CD4-positive, alpha-beta T cell treated with Interferon gamma for 1 hour (primary cell): ENCODE measurements at regions not wholly inside any gene's neighbourhood (a gene's known extent, or its start where the extent isn't known, plus 50 kb on each side); places are given as distances from the start of the nearest gene placed in this dataset.
"Not testable (repeated sequence)": the region's sequence is repeated elsewhere in the genome, so short reads cannot be mapped to it uniquely, and the experiment has no call there.

ENCODE experiments used
- DNase-seq: peaks from one replicate; pipeline ENCODE4 v3.0.0-alpha.2; 2020

DNA sequence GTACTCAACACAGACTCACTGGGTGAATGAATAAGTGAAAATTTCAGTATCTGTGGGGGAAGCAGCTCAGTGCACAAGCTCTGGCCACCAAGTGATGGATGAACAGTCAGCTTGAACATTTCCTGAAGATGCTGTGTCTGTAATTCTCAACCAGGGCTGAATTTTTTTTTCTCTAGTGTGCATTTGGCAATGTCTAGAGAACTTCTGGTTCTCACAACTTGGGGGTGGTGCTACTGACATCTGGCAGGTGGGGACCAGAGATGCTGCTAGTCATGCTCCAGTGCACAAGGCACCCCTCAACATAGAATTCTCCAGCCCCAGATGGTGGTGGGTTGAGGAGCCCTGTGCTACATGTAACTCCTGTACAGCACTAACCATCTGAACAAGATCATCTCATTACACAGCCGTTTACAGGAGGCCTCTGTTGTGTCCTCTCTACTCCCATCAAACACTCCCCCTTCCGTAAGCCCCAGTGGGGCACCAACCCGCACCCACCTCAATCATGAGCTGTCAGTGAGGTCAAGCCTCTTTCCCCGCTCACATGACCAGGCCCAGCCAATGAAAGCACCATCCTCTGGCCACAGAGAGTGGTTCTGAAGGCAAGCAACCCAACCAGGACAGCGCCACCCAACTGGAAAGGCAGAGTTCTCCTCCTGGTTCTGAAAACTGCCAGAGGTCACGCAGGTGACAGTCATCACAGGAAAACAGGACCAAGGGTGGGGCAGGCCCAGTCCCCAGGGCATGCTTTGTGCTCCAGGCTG, 103.9 kb upstream of the PMEPA1 start:
- DNase-seq, result no peak

DNA sequence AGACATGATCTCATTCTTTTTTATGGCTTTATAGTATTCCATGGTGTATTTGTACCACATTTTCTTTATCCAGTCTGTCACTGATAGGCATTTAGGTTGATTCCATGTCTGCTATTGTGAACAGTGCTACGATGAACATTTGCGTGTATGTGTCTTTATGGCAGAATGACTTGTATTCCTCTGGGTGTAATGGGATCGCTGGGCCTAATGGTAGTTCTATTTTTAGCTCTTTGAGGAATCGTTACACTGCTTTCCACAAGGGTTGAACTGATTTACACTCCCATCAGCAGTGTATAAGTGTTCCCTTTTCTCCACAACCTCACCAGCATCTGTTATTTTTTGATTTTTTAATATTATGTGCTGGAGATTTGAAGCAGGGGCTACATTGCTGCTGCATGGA, 102.8 kb upstream of the PMEPA1 start:
- DNase-seq, result not testable (repeated sequence)

DNA sequence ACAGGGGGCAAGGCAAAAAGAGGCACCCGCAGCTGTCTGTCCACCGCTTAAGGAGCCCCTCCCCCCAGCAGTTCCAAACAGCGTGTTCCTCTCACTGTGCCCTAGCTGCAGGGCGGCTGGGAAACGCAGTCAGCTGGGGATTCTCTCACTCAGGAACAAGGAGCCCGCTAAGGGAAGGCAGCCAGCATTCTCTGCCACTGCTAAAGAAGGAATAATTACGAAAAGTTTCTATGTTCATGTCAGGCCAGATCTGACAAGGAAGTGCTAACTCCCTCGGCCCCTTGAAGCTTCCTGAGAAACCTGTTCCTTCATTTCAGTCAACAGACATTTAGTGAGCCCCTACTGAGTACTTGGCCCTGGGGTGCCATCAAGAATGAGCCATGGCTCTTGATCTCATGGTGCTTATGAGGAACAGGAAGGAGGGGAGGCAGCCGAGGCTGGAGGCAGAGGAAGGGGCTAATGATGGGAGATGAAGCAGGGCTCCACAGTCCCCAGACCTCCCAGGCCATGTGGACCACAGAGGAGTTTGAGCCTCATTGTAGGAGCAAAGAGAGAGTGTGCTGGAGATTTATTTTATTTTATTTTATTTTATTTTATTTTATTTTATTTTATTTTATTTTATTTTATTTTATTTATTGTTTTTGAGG, 101.7 kb upstream of the PMEPA1 start:
- DNase-seq, result no peak

DNA sequence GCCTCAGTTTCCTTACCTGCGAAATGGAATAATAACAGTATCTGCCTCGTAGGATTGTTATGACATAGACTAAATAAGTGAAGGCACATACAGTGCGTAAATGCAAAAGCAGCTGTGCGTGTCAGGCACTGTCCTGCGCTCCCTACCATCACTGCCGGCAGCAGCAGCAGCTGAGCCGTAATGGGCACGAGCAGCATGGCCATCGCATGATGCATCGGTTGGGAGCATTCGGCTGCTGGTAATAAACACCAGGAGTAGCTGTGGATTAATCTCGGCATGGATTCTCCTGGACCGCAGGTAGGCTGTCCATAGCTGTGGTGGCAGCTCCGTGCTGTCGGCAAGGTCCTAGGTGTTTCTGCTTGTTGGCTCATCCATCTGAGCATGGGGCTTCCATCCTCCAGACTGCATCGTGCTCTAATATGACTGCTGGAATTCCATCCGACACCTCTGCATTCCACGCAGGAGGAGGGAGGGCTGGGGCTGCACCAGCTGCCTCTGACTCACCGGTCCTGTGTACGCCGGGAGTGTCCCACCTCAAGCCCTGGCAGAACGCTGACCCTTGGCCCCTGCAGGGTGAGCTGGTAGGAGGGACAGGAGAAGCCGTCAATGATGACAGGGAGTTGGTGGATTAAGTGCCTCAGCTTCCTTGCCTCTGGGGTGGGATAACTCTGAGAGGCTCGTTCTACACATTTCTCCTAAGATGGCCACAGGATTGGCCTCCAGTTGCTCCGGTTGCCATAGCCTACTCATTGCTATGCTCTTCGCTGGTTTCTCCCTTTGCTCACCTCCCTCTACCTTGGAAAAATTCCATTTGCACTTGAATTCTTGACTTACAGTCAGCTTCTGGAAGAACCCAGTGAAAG, 100.9 kb upstream of the PMEPA1 start:
- DNase-seq, result no peak

DNA sequence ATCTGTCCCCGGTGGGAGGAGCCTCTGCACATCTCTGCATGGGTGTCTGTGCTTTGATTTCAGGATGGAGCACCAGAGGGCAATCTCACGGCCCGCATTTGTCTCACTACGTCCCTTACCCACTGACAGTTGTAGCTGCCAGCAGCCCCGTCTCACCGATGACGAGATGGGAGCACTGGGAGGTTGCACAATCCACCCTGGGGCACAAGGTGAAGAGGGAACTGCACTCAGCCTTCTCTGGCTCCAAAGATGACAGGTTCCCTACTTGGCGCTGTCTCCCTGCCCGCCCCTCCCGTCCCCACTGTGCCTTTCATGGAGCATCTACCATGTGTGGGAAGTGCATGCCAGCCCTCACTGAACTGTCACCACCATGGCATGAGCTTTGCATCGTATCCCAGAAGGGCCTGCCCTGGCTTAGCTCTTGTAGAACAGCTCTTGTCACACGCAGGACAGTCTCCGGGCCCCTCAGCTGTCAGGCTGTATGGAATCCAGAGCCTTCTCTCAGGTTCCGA, 99.9 kb upstream of the PMEPA1 start:
- no peak for DNase-seq

DNA sequence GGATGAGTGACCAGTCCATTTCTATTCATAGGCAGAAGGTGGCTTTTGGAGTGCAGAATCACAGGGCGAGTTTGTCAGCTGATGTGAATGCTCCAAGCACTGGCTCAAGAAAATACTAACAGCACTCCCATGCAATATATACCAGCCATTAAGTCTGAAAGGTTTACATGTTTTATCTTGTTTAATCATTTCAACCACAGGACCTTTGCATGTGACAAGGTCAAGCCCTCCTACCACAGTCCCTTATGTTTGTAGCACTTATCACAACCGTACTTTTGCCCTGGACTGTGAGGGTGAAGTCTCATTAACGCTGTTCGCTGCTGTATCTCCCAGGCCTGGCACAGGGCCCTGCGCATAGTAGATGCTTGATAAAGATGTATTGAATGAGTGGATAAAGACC, 99.3 kb upstream of the PMEPA1 start:
- no peak for DNase-seq

DNA sequence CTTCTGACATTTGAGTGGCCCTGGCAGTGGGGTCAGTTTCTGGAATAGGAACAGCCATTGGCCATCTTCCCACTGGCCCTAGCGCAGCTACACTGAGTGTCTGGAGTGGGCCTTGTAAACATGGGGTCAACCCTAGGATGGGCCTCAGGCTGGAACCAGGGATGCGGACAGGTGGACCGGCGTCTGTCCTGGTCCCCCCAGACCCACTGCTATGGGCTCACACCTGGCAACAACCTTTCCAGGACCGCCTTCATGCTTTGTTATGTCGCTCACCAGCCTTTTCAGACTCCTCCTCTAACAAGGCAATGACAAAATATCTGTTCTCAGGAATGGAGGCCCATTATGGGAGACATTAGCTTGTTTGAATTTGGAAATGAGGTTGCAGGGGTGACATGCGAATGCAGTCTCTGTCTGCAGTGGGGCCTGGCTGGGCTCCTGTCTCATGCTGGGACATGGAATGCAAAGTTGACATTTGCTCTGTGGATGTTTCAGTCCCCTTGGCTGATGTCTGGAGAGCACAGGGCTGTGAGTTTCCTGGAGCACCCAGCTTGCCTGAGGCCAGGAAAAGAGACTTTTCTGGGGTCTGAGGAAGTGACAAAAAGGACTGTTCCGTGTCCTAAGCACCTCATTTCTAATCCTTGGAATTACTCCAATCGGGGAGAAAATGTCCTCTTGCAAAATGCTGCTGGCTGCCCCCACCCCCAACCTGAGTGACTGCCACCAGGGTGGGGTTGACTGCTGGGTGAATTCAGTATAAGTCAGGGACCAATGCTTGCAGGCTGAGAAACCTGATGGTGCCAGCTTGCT, 98.7 kb upstream of the PMEPA1 start:
- DNase-seq, result no peak

DNA sequence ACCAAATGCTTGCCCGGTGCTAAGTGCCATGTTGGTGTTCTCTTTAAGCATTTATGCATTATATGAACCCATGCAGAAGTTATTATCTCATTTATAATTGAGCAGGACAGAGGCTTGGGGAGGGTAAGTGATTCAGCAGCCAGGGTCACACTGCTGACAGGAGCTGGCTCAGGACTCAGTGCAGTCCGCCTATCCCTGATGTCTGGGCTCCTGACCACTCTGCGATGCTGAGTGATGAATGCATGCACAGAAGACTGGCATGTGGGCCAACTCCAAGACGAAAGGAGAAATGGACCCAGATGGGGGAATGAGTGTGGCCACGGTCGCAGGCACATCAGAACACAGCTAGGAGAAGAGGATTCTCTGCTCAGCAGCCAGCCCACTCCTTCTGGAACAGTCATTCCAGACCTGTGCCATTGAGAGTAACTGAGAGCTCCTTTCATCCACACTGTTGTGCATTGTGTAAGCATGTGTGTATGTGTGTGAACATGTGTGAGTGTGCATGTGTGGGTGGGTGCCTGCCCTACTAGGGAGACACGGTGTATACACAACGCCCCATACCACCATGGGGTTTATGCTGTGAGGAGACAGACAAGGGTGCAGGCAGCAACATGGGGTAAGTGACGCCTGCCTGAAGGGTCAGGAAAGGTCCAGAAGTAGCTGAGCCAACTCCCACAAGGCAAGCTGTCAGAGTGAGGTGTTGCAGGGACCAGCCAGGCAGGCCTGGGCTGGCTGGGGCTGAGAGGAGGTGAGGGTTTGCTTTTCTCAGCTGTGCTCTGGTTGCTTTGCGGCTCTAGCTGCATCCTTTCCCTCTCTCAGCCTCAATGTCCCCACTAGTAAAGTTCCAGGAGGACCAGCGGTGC, 97.8 kb upstream of the PMEPA1 start:
- DNase-seq, result no peak

DNA sequence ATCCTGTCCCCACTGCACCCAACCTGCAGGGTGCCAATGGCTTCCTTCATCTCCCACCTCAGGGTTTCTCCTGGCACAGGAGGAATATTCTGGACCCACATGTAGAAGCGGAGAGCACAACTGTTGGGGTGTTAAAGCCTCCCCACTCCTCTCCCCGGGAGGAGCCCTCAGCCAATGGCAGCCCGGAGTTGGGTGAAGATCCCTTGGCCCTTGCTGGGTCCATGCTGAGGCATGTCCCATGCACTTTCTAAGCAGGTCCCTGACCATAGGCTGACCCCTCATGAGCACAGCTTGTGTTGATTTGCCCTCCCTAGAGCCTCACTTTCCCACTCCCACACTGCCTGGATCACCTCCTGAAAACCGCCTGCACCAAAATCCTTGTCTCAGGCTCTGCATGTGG, 97.2 kb upstream of the PMEPA1 start:
- no peak for DNase-seq

DNA sequence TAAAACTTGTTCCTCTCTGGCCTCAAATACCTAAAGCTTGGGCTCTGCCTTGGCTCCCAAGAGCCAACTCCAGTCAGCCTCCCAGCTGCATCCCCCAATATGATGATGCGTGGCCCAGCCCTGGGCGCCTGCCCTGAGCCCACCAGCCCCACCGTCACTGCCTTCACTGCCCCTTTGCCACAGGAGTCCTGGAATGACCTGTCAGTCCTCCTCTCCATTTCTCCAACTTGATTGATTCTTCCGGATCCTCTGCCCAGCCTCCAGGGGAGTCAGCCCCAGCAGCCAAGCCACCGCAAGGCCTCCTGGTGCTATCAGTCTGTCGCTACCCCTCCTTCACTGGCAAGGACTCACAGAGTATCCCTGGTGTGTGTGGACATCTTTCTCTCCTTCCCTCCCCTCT, 96.7 kb upstream of the PMEPA1 start:
- no peak for DNase-seq

DNA sequence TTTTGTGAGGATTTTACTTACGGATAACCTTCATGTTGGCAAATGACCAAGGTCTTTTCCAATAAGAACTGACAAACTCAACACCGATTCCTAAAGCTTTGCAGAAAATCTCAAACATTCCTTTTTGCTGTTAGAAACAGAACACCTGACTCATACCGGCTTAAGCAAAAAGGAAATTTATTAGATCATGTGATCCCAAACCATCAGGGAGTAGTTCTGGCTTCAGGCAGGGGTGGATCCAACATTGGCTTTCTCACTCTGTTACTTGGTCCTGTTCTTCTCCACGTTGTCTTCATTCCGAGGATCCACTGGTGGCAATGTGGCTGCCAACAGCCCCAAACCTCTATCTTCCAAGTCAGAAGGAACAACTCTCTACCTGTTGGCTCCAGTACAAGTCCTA, 95.9 kb upstream of the PMEPA1 start:
- DNase-seq, result no peak

DNA sequence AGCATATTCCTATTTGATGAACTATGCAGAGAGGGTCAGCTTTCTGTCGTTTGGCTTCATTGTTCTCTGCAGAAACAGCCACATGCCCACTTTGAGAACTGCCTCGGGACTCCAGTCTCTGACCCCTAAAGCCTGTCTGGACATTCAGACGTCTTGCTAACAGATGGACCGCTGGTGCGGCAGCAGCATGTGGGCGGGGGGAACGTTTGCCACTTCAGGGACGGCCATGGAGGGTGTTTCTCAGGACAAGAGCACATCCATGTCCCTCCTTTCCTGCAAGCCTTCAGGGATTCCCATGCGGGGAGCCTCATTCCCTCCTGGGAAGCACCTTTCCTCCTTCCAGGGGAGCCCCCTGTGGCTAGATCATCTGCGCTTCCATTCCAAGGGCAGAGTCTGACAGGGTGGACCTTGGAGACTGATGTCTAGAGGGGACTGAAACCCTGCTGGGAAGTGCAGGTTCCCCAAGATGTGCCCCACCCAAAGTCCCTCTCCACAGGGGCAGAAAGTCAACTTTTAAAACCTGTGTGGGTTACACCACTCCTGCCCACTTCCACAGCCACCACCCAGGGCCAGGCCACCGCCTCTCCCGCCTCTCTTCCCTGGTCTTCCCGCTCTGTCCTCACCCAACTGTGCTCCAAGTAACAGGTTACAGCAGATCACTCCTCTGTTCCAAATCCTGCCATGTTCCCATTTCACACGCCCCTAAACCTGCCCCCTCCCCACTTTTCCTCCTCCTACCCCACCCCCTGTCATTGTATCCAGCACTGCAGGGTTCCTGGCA, 94.8 kb upstream of the PMEPA1 start:
- no peak for DNase-seq

DNA sequence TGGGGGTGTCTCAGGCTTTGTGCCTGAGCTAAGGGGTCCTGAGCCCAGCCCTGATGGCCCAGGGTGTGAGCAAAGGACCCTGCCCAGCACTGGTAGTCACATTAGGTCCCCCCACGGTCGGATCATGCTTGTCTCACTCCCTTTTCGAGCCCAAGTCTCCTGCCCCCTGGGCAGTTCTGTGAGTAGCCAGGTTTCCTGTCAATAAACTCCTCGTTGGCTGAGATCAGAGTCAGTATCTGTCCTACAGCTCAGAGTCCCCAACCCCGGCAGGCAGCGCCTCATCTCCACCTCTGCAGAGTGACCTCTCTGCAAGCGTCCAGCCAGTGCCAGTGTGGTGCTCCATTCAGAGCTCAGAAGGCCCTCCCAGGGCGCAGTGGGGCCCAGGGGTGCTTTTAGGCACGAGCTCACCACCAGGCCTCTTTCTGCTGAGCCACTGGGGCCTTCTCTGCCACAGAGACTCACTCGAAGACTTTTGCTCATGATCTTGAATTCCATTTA, 93.7 kb upstream of the PMEPA1 start:
- DNase-seq, result no peak

DNA sequence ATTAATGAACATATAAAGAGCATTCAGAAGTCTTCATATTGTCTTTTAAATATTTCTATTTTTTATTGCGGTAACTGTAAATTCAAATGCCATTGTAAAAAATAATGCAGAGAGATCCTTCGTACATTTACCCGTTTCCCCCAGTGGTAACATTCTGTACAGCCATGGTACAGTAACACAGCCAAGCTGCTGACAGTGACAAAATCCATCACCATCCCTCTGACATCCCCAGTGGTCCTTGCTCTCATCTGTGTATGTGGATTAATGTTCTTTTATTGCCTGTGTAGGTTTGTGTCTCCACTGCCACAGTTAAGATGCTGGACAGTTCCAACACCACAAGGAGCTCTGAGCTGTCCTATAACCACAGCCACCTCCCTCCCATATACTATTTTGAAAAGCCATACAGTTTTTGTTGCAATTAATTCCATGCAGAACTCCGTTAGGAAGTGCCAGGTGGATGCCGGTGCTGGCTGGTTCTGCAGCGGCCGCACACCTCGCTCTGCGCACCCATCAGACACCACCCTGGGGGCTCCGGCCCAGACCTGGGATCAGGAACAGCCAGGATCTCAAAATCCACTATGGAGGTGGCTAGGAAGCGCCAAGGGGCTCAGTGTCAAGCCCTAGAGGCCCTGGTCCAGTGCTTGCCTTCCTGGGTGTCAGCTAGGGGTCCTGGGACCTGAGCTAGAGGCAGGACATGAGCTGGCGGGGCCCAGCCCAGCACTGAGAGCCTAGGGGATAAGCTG, 93.1 kb upstream of the PMEPA1 start:
- DNase-seq, result no peak

DNA sequence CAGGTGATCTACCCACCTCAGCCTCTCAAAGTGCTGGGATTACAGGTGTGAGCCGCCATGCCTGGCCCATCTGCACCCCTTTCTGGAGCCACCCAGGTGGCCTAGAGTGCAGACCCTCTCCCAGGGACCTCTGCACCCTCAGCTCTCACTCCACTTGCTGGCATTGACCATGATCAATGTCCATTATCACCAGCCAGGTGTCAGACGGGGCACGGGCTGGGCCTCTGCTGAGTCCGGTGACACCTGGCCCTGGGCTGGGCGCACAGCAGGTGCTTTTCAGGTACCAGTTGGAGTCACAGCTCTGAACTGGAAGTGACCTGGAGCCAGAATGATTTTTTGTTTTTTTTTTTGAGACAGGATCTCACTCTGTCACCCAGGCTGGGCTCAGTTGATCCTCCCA, 91.8 kb upstream of the PMEPA1 start:
- no peak for DNase-seq

DNA sequence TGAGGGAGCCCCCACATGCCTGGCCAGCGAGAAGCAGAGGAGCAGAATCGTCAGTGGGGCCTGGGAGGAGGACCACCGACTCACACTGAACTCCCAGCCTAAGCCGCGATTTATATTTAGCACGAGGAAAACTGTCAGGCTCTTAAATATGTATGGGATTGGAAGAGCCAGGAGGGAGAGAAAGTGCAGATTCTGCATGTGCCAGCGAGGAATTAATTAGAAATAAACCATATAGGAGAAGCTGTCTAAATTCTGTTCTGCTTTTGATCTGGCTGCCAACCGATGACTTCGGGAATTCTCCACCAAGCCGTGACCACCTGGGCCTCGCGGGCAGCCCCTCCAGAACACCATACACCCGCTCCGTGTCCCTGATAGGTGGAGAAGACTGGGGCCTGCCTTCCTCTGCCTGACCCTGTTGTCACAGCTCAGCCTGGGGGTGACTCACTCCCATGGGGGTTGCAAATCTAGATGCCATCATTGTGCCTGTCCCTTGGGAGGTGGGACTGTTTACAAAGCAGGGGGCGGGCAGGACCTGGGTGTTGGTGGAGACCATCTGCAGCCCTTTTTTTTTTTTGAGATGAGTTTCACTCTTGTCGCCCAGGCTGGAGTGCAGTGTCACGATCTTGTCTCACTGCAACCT, 91.1 kb upstream of the PMEPA1 start:
- DNase-seq, result no peak

DNA sequence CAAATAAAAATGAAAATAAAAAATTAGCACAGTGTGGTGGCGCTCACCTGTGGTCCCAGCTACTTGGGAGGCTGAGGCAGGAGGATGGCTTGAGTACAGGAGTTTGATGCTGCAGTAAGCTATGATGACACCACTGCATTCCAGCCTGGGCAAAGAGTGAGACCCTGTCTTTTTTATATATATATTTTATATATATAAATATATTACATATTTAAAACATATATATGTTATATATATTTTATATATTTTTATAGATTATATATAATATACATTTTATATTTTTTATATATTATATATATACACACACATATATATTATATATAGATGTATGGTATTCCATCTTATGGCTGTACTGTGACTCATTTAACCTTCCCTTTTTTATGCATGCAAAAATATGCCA, 87.6 kb upstream of the PMEPA1 start:
- DNase-seq, result no peak

DNA sequence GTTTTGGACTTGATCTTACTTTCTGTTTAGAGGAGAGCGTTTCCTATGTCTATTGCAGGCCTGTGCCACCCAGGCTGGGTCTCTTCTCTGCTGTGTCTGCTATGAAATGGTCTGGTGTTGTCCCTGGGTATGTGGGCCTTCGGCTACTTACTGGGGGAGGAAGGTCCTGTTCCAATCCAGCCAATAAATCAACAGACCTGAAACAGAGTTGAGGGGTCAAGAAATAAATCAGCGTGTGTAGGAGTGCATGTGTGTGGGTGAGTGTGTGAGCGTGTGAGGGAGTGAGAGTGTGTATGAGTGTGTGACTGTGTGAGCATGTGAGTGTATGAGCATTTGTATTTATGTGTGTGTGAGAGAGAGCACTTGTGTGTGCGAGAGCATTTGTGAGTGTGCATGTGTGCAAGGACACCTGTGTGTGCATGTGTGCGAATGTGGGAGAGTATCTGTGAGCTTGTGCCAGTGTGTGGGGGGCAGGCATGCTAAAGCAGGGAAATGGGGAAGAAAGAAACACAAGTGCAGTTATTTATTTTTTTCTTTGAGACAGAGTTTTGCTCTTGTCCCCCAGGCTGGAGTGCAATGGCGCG, 86.3 kb upstream of the PMEPA1 start:
- DNase-seq, result no peak

DNA sequence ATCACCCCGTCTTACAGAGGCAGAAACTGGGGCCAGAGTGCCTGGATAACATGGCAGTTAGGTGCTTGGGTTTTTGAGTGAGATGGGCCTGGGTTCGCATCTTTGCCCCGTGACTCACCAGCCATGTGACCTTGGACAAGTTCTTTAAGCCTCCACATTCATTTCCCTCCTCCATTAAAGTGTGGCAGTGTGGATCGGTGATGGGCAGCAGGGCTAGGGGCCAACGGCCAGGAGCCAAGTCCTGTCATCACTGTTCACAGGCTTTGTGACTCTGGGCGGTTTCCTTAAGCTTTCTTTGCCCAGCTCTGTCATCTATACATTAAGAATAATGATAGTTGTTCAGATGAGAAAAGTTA, 85.5 kb upstream of the PMEPA1 start:
- DNase-seq, result no peak
